ENCODE measurements at regions not wholly inside any gene's neighbourhood (a gene's known extent, or its start where the extent isn't known, plus 50 kb on each side); places are given as distances from the start of the nearest gene placed in this dataset.

DNA sequence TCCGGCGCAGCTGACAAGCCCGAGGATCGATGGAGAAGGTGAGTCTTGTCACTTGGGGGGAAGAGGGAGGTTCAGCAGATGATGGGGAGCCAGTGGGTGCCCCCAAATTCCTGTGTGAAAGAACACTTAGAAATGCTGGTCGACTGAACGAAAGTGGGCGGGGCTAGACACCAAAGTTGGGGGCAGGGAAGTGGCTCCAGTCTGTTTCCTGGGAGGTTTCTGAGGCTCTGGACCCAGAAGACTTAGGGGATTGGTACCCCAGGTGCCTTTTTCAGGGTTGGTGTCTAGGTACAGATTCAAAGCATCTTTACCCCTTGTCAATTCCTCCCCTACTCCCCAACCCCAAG is 278.6 kb downstream of the ZSWIM6 start:
- no peak for TF ChIP-seq POLR2A (IDR thresholded peaks at IDR 0.05)
- TF ChIP-seq, protein P1, sequence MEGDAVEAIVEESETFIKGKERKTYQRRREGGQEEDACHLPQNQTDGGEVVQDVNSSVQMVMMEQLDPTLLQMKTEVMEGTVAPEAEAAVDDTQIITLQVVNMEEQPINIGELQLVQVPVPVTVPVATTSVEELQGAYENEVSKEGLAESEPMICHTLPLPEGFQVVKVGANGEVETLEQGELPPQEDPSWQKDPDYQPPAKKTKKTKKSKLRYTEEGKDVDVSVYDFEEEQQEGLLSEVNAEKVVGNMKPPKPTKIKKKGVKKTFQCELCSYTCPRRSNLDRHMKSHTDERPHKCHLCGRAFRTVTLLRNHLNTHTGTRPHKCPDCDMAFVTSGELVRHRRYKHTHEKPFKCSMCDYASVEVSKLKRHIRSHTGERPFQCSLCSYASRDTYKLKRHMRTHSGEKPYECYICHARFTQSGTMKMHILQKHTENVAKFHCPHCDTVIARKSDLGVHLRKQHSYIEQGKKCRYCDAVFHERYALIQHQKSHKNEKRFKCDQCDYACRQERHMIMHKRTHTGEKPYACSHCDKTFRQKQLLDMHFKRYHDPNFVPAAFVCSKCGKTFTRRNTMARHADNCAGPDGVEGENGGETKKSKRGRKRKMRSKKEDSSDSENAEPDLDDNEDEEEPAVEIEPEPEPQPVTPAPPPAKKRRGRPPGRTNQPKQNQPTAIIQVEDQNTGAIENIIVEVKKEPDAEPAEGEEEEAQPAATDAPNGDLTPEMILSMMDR (IDR thresholded peaks at IDR 0.05), result no peak
- TF ChIP-seq POLR2AphosphoS5 (IDR thresholded peaks at IDR 0.05), result no peak
